Loucy (cell line): ENCODE measurements at regions not wholly inside any gene's neighbourhood (a gene's known extent, or its start where the extent isn't known, plus 50 kb on each side); places are given as distances from the start of the nearest gene placed in this dataset.

ENCODE experiments used
- EZH2phosphoT487 ChIP-seq: fragments of 200-600 bp; IDR thresholded peaks from 2 replicates; pipeline ENCODE4 v1.6.1; 2018; ENCODE audit warnings: antibody characterized with exemption, mild to moderate bottlenecking, moderate library complexity, borderline replicate concordance
- TF ChIP-seq, protein P1 (sequence below): fragments of 200-600 bp; sonication (generic); conservative IDR thresholded peaks from 2 replicates; pipeline ENCODE4 v1.5.1; 2014; ENCODE audit warnings: mild to moderate bottlenecking, antibody characterized with exemption, low read length

GRCh38 chr1:187454010-187454409 is 625.3 kb downstream of the PLA2G4A start:
- TF ChIP-seq, protein P1, sequence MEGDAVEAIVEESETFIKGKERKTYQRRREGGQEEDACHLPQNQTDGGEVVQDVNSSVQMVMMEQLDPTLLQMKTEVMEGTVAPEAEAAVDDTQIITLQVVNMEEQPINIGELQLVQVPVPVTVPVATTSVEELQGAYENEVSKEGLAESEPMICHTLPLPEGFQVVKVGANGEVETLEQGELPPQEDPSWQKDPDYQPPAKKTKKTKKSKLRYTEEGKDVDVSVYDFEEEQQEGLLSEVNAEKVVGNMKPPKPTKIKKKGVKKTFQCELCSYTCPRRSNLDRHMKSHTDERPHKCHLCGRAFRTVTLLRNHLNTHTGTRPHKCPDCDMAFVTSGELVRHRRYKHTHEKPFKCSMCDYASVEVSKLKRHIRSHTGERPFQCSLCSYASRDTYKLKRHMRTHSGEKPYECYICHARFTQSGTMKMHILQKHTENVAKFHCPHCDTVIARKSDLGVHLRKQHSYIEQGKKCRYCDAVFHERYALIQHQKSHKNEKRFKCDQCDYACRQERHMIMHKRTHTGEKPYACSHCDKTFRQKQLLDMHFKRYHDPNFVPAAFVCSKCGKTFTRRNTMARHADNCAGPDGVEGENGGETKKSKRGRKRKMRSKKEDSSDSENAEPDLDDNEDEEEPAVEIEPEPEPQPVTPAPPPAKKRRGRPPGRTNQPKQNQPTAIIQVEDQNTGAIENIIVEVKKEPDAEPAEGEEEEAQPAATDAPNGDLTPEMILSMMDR: no peak
- no peak for TF ChIP-seq EZH2phosphoT487
